ENCODE measurements at regions not wholly inside any gene's neighbourhood (a gene's known extent, or its start where the extent isn't known, plus 50 kb on each side); places are given as distances from the start of the nearest gene placed in this dataset.

DNA sequence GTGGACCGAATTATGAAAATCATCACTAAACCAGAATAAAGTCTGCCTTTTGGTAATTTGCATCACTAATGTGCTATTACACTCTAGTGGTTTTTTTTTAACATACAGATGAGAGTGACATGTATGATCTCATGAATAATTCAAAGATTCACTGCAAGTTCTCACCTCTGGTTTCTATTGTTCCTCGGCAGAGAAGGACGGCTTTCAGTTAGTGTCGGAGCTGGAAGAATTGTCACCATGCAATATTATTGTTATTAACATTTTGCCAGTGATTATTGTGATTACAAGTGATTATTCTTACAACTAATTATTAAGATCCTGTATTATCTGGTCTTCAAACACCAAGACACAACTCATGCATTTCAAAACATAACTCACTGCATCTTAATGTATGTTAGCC, 366.6 kb upstream of the RPS23 start:
- no peak for TF ChIP-seq NFE2L1 (CRISPR knock-in tag; IDR thresholded peaks at IDR 0.05)
- no peak for TF ChIP-seq RORB (CRISPR knock-in tag; IDR thresholded peaks at IDR 0.05)
- TF ChIP-seq, protein P1, sequence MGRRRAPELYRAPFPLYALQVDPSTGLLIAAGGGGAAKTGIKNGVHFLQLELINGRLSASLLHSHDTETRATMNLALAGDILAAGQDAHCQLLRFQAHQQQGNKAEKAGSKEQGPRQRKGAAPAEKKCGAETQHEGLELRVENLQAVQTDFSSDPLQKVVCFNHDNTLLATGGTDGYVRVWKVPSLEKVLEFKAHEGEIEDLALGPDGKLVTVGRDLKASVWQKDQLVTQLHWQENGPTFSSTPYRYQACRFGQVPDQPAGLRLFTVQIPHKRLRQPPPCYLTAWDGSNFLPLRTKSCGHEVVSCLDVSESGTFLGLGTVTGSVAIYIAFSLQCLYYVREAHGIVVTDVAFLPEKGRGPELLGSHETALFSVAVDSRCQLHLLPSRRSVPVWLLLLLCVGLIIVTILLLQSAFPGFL (CRISPR knock-in tag; IDR thresholded peaks at IDR 0.05; ENCODE audit: borderline replicate concordance), result no peak
- TF ChIP-seq, protein P2, sequence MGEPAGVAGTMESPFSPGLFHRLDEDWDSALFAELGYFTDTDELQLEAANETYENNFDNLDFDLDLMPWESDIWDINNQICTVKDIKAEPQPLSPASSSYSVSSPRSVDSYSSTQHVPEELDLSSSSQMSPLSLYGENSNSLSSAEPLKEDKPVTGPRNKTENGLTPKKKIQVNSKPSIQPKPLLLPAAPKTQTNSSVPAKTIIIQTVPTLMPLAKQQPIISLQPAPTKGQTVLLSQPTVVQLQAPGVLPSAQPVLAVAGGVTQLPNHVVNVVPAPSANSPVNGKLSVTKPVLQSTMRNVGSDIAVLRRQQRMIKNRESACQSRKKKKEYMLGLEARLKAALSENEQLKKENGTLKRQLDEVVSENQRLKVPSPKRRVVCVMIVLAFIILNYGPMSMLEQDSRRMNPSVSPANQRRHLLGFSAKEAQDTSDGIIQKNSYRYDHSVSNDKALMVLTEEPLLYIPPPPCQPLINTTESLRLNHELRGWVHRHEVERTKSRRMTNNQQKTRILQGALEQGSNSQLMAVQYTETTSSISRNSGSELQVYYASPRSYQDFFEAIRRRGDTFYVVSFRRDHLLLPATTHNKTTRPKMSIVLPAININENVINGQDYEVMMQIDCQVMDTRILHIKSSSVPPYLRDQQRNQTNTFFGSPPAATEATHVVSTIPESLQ (CRISPR knock-in tag; IDR thresholded peaks at IDR 0.05), result no peak
- no peak for TF ChIP-seq ATF1 (CRISPR knock-in tag; IDR thresholded peaks at IDR 0.05)
- TF ChIP-seq AR (CRISPR knock-in tag; IDR thresholded peaks at IDR 0.05), result no peak
- no peak for TF ChIP-seq FOXP4 (CRISPR knock-in tag; IDR thresholded peaks at IDR 0.05)
- no peak for TF ChIP-seq ZNF423 (CRISPR knock-in tag; IDR thresholded peaks at IDR 0.05)
- no peak for TF ChIP-seq TP53 (CRISPR knock-in tag; IDR thresholded peaks at IDR 0.05)
- TF ChIP-seq TEAD4 (CRISPR knock-in tag; IDR thresholded peaks at IDR 0.05), result no peak
- TF ChIP-seq, protein P3, sequence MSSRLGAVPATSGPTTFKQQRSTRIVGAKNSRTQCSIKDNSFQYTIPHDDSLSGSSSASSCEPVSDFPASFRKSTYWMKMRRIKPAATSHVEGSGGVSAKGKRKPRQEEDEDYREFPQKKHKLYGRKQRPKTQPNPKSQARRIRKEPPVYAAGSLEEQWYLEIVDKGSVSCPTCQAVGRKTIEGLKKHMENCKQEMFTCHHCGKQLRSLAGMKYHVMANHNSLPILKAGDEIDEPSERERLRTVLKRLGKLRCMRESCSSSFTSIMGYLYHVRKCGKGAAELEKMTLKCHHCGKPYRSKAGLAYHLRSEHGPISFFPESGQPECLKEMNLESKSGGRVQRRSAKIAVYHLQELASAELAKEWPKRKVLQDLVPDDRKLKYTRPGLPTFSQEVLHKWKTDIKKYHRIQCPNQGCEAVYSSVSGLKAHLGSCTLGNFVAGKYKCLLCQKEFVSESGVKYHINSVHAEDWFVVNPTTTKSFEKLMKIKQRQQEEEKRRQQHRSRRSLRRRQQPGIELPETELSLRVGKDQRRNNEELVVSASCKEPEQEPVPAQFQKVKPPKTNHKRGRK (CRISPR knock-in tag; IDR thresholded peaks at IDR 0.05; ENCODE audit: borderline replicate concordance), result no peak
- no peak for TF ChIP-seq NR3C1 (CRISPR knock-in tag; conservative IDR thresholded peaks at IDR 0.05; ENCODE audit: low read depth)
- TF ChIP-seq CREM (CRISPR knock-in tag; IDR thresholded peaks at IDR 0.05), result no peak
- TF ChIP-seq, protein P4, sequence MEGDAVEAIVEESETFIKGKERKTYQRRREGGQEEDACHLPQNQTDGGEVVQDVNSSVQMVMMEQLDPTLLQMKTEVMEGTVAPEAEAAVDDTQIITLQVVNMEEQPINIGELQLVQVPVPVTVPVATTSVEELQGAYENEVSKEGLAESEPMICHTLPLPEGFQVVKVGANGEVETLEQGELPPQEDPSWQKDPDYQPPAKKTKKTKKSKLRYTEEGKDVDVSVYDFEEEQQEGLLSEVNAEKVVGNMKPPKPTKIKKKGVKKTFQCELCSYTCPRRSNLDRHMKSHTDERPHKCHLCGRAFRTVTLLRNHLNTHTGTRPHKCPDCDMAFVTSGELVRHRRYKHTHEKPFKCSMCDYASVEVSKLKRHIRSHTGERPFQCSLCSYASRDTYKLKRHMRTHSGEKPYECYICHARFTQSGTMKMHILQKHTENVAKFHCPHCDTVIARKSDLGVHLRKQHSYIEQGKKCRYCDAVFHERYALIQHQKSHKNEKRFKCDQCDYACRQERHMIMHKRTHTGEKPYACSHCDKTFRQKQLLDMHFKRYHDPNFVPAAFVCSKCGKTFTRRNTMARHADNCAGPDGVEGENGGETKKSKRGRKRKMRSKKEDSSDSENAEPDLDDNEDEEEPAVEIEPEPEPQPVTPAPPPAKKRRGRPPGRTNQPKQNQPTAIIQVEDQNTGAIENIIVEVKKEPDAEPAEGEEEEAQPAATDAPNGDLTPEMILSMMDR (IDR thresholded peaks at IDR 0.05), result no peak
- TF ChIP-seq ZNF232 (CRISPR knock-in tag; IDR thresholded peaks at IDR 0.05), result no peak
- TF ChIP-seq E2F5 (CRISPR knock-in tag; IDR thresholded peaks at IDR 0.05), result no peak
- TF ChIP-seq, protein P5, sequence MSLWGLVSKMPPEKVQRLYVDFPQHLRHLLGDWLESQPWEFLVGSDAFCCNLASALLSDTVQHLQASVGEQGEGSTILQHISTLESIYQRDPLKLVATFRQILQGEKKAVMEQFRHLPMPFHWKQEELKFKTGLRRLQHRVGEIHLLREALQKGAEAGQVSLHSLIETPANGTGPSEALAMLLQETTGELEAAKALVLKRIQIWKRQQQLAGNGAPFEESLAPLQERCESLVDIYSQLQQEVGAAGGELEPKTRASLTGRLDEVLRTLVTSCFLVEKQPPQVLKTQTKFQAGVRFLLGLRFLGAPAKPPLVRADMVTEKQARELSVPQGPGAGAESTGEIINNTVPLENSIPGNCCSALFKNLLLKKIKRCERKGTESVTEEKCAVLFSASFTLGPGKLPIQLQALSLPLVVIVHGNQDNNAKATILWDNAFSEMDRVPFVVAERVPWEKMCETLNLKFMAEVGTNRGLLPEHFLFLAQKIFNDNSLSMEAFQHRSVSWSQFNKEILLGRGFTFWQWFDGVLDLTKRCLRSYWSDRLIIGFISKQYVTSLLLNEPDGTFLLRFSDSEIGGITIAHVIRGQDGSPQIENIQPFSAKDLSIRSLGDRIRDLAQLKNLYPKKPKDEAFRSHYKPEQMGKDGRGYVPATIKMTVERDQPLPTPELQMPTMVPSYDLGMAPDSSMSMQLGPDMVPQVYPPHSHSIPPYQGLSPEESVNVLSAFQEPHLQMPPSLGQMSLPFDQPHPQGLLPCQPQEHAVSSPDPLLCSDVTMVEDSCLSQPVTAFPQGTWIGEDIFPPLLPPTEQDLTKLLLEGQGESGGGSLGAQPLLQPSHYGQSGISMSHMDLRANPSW (CRISPR knock-in tag; conservative IDR thresholded peaks at IDR 0.05; ENCODE audit: low read depth), result no peak
- Mint-ChIP-seq H3K4me1 (peaks cover 15% of the 10 kb centered on the region), H3K4me3 (no peak overlapping the region), H3K9me3 (no peaks in the 10 kb centered on the region), H3K27me3 (ENCODE audit: low read depth) (no peaks in the 10 kb centered on the region), H3K27ac (no peak overlapping the region), H3K36me3 (no peaks in the 10 kb centered on the region)
- ATAC-seq (no peak), DNase-seq (ENCODE audit: low spot score) (no peak)
- CTCF ChIA-PET, result no interaction called here
- POLR2A ChIA-PET, result no interaction called here
